ENCODE measurements at regions not wholly inside any gene's neighbourhood (a gene's known extent, or its start where the extent isn't known, plus 50 kb on each side); places are given as distances from the start of the nearest gene placed in this dataset.
"Not testable (repeated sequence)": the region's sequence is repeated elsewhere in the genome, so short reads cannot be mapped to it uniquely, and the experiment has no call there.

DNA sequence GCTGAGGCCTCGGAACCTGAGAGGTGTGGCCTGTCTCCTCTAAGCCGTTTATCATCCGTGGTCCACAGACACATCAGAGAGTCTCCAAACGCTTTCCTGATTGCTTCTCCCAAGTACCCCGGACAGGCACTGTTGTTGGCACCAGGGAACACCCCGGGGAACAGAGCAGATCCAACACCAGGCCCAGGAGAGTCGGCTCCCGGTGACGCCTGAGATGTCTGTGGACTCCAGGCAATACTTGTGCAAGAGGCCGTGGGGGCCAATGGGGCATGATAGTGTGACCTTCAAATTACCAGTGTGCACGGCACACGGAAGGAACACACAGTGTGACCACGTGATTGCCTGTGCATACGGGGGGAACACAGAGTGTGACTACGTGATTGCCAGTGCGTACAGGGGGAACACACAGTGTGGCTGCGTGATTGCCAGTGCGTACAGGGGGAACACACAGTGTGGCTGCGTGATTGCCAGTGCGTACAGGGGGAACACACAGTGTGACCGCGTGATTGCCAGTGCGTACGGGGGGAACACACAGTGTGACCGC is 136.6 kb downstream of the RTP5 start:
- TF ChIP-seq, protein P1, sequence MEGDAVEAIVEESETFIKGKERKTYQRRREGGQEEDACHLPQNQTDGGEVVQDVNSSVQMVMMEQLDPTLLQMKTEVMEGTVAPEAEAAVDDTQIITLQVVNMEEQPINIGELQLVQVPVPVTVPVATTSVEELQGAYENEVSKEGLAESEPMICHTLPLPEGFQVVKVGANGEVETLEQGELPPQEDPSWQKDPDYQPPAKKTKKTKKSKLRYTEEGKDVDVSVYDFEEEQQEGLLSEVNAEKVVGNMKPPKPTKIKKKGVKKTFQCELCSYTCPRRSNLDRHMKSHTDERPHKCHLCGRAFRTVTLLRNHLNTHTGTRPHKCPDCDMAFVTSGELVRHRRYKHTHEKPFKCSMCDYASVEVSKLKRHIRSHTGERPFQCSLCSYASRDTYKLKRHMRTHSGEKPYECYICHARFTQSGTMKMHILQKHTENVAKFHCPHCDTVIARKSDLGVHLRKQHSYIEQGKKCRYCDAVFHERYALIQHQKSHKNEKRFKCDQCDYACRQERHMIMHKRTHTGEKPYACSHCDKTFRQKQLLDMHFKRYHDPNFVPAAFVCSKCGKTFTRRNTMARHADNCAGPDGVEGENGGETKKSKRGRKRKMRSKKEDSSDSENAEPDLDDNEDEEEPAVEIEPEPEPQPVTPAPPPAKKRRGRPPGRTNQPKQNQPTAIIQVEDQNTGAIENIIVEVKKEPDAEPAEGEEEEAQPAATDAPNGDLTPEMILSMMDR (IDR thresholded peaks at IDR 0.05): not testable (repeated sequence)
- not testable (repeated sequence) for TF ChIP-seq EP300, POLR2A (IDR thresholded peaks at IDR 0.05)
